ENCODE measurements at regions not wholly inside any gene's neighbourhood (a gene's known extent, or its start where the extent isn't known, plus 50 kb on each side); places are given as distances from the start of the nearest gene placed in this dataset.

DNA sequence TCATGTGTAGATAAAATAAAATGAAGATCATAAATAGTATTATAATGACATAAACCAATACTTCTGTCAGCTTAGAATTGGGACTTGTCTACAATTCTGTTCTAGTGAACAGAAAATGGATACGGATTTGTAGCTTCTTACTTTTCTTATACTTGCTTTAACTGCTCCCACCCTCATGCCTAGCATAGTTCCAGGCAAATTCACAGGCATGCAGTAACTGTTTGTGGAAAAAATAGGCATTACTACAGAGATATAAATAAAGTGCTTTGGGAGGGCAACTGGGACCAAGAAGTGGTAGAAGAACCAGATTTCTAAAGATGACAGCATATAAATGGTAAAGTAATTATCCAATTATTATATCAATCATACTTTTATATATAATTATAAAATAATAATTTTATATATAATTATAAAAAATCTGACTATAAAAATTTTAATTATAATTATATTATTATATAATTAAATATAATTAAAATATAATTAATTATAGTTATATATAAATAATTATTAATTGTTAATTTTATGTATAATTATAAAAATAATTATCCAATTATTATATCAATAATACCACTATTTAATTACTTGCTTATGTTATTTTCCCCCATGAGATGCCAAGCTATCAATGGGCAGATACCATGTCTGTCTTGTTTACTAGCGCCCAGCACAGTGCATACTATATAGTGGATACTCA lies 144.1 kb downstream of the NOC3L start:
- CTCF ChIA-PET = no interaction called here
- Histone ChIP-seq H3K9me3 (ENCODE audit: low read depth, low read length, poor library complexity, severe bottlenecking) (no peaks in the 10 kb centered on the region), H3K4me3 (ENCODE audit: low read depth, low read length, poor library complexity, severe bottlenecking) (no peak overlapping the region), H3K4me1 (ENCODE audit: insufficient read depth, low read length, poor library complexity, severe bottlenecking) (no peaks in the 10 kb centered on the region), H3K27me3 (replicated peaks; ENCODE audit: insufficient read depth, low read depth, low read length, poor library complexity) (no peaks in the 10 kb centered on the region), H3K36me3 (ENCODE audit: insufficient read depth, low read length, poor library complexity, severe bottlenecking) (no peaks in the 10 kb centered on the region), H3K27ac (ENCODE audit: low read depth, low read length, poor library complexity, severe bottlenecking) (no peak overlapping the region)
- DNase-seq (ENCODE audit: low spot score) = no peak
- TF ChIP-seq EZH2 (IDR thresholded peaks at IDR 0.05; ENCODE audit: borderline replicate concordance, low read depth, low read length, poor library complexity, severe bottlenecking) = no peak
- TF ChIP-seq, protein P1, sequence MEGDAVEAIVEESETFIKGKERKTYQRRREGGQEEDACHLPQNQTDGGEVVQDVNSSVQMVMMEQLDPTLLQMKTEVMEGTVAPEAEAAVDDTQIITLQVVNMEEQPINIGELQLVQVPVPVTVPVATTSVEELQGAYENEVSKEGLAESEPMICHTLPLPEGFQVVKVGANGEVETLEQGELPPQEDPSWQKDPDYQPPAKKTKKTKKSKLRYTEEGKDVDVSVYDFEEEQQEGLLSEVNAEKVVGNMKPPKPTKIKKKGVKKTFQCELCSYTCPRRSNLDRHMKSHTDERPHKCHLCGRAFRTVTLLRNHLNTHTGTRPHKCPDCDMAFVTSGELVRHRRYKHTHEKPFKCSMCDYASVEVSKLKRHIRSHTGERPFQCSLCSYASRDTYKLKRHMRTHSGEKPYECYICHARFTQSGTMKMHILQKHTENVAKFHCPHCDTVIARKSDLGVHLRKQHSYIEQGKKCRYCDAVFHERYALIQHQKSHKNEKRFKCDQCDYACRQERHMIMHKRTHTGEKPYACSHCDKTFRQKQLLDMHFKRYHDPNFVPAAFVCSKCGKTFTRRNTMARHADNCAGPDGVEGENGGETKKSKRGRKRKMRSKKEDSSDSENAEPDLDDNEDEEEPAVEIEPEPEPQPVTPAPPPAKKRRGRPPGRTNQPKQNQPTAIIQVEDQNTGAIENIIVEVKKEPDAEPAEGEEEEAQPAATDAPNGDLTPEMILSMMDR (conservative IDR thresholded peaks at IDR 0.05; ENCODE audit: low read depth, low read length) = no peak
- intact Hi-C loops (cut with micrococcal nuclease; ENCODE audit: unreplicated experiment) = no loop called here
- no TSS peak for BruUV-seq (replicated peaks)
- POLR2A ChIA-PET (ENCODE audit: low non-redundant PET) = no interaction called here

DNA sequence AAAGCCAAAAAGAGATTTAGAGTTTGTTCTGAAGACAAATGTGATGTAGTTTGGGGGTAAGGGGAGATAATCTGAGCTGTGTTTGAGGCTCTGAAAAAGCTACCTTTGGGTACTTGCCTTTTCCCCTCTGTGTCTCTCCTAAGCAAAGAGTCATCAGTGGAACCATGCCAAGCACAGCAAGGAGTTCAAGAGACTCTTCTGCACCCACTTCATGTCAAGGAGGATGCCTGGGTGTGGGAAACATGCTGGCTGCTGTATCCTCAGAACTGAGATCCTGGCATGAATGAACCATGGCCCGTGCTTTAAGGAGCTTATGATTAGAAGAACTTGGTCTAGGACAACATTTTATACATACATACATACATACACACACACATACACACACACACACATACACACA lies 142.9 kb downstream of the NOC3L start:
- Histone ChIP-seq H3K27me3 (replicated peaks; ENCODE audit: insufficient read depth, low read depth, low read length, poor library complexity) (no peaks in the 10 kb centered on the region), H3K27ac (ENCODE audit: low read depth, low read length, poor library complexity, severe bottlenecking) (no peak overlapping the region), H3K4me3 (ENCODE audit: low read depth, low read length, poor library complexity, severe bottlenecking) (no peak overlapping the region), H3K4me1 (ENCODE audit: insufficient read depth, low read length, poor library complexity, severe bottlenecking) (no peaks in the 10 kb centered on the region), H3K9me3 (ENCODE audit: low read depth, low read length, poor library complexity, severe bottlenecking) (no peaks in the 10 kb centered on the region), H3K36me3 (ENCODE audit: insufficient read depth, low read length, poor library complexity, severe bottlenecking) (no peaks in the 10 kb centered on the region)
- TF ChIP-seq, protein P1 (conservative IDR thresholded peaks at IDR 0.05; ENCODE audit: low read depth, low read length) = no peak
- TF ChIP-seq EZH2 (IDR thresholded peaks at IDR 0.05; ENCODE audit: borderline replicate concordance, low read depth, low read length, poor library complexity, severe bottlenecking) = no peak
- DNase-seq (ENCODE audit: low spot score) = no peak
- CTCF ChIA-PET = no interaction called here
- intact Hi-C loops (cut with micrococcal nuclease; ENCODE audit: unreplicated experiment) = no loop called here
- no TSS peak for BruUV-seq (replicated peaks)
- POLR2A ChIA-PET (ENCODE audit: low non-redundant PET) = no interaction called here

DNA sequence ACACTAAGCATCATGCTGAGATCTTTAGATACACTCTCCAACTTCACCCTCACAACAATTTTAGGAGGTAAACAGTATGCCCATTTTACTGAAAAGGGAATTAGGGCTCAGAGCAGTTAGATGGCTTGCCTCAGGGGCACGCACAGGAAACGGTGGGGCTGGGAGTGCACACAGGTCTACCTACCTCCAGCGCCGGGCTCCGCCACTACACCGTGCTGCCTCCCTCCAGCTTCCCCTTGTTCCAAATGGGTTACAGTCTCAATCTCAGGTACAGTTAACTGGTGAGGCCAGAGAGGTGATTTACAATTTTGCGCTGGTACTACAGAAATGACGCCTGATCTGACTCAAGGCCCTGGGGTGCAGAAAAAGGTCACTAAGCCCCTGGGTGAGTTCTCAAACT lies 142.0 kb downstream of the NOC3L start:
- intact Hi-C loops (cut with micrococcal nuclease; ENCODE audit: unreplicated experiment) = no loop called here
- Histone ChIP-seq H3K27ac (ENCODE audit: low read depth, low read length, poor library complexity, severe bottlenecking) (no peak overlapping the region), H3K4me3 (ENCODE audit: low read depth, low read length, poor library complexity, severe bottlenecking) (no peak overlapping the region), H3K36me3 (ENCODE audit: insufficient read depth, low read length, poor library complexity, severe bottlenecking) (no peaks in the 10 kb centered on the region), H3K9me3 (ENCODE audit: low read depth, low read length, poor library complexity, severe bottlenecking) (no peaks in the 10 kb centered on the region), H3K4me1 (ENCODE audit: insufficient read depth, low read length, poor library complexity, severe bottlenecking) (no peaks in the 10 kb centered on the region), H3K27me3 (replicated peaks; ENCODE audit: insufficient read depth, low read depth, low read length, poor library complexity) (no peaks in the 10 kb centered on the region)
- no peak for DNase-seq (ENCODE audit: low spot score)
- BruUV-seq (replicated peaks) = no TSS peak
- no peak for TF ChIP-seq EZH2 (IDR thresholded peaks at IDR 0.05; ENCODE audit: borderline replicate concordance, low read depth, low read length, poor library complexity, severe bottlenecking)
- TF ChIP-seq, protein P1 (conservative IDR thresholded peaks at IDR 0.05; ENCODE audit: low read depth, low read length) = no peak
- ChIA-PET POLR2A (ENCODE audit: low non-redundant PET) (no interaction called here), CTCF (no interaction called here)
